HepG2 (cell line): ENCODE measurements at regions not wholly inside any gene's neighbourhood (a gene's known extent, or its start where the extent isn't known, plus 50 kb on each side); places are given as distances from the start of the nearest gene placed in this dataset.

Source experiments
- ATAC-seq: fragments of 200-7000 bp; cut with Tn5 transposase; 3 replicates; pipeline ENCODE4 v1.9.1; 2020; ENCODE audit warnings: mild to moderate bottlenecking, moderate library complexity
- BruUV-seq: library from RNA; stranded (reverse); fragments of 400-500 nt; replicated peaks from 2 replicates; lab custom pipeline; 2021; lab: Mats Ljungman, UMichigan
- CTCF ChIA-PET: fragments of 300-600 bp; formaldehyde crosslinking; extraction: SDS; loops from one replicate; lab custom pipeline; 2021; ENCODE audit warnings: low total read pairs, inconsistent platforms, low intra/inter-chr PET ratio; lab: Yijun Ruan, JAX
- POLR2A ChIA-PET: fragments of 350-600 bp; sonication (Branson Sonifier 250); formaldehyde crosslinking; loops from one replicate; lab custom pipeline; 2020; ENCODE audit warnings: antibody characterized with exemption, inconsistent platforms; lab: Yijun Ruan, JAX
- DNase-seq: peaks from one replicate; pipeline ENCODE4 v3.0.0-alpha.2; 2015; ENCODE audit warnings: low spot score
- FAIRE-seq: peaks from 3 replicates; lab custom pipeline; 2011; peaks lifted over from hg19 to GRCh38; lab: Jason Lieb, UNC
- H2AFZ ChIP-seq: one replicate; pipeline ENCODE4 v1.6.1; 2011; ENCODE audit warnings: low read length, inconsistent platforms
- H3K27ac ChIP-seq: fragments of 300-600 bp; 3 replicates; pipeline ENCODE4 v1.8.0; 2011; ENCODE audit warnings: mixed run types, mild to moderate bottlenecking, mixed read lengths, low read length, inconsistent platforms; ENCODE audit not compliant: insufficient read depth; ENCODE audit errors: extremely low read length
- H3K27me3 ChIP-seq, 2 experiments: fragments of 200-600 bp in 1 of 2; 2 replicates in 1 of 2; 3 replicates in 1 of 2; pipeline versions ENCODE4 v1.6.0 to v1.8.0; 2011; ENCODE audit warnings: low read length in 2 of 2, mild to moderate bottlenecking in 2 of 2, moderate library complexity in 2 of 2, inconsistent platforms in 1 of 2; ENCODE audit not compliant: insufficient read depth in 2 of 2, control insufficient read depth in 1 of 2
- H3K36me3 ChIP-seq, 2 experiments: fragments of 200-600 bp in 1 of 2; replicated peaks in 1 of 2; 2 replicates in 1 of 2; 3 replicates in 1 of 2; pipeline versions ENCODE4 v1.5.1 to v1.8.0; 2011; ENCODE audit warnings: low read length in 2 of 2, inconsistent platforms in 1 of 2; ENCODE audit not compliant: insufficient read depth in 2 of 2, control insufficient read depth in 1 of 2
- H3K4me1 ChIP-seq: 2 replicates; pipeline ENCODE4 v1.5.1; 2012; ENCODE audit warnings: low read length, inconsistent platforms; ENCODE audit not compliant: insufficient read depth
- H3K4me2 ChIP-seq: 2 replicates; pipeline ENCODE4 v1.6.0; 2011; ENCODE audit warnings: low read depth, low read length, inconsistent platforms
- H3K4me3 ChIP-seq, 3 experiments: fragments of 200-600 bp in 1 of 3; sonication (generic), shearing (Covaris generic) in 1 of 3; replicated peaks in 1 of 3; 2 replicates each; pipeline ENCODE4 v1.5.1; 2011 to 2016; ENCODE audit warnings: low read length in 3 of 3, inconsistent platforms in 2 of 3, low read depth in 2 of 3, mild to moderate bottlenecking in 2 of 3, control low read depth in 1 of 3, mixed read lengths in 1 of 3; ENCODE audit not compliant: insufficient read depth in 1 of 3
- H3K79me2 ChIP-seq: one replicate; pipeline ENCODE4 v1.6.1; 2011; ENCODE audit warnings: low read length, inconsistent platforms; ENCODE audit not compliant: insufficient read depth
- H3K9ac ChIP-seq: 2 replicates; pipeline ENCODE4 v1.6.0; 2011; ENCODE audit warnings: mild to moderate bottlenecking, low read depth, low read length, inconsistent platforms; ENCODE audit not compliant: insufficient read depth
- H3K9me3 ChIP-seq: 2 replicates; pipeline ENCODE4 v1.5.1; 2012; ENCODE audit warnings: mild to moderate bottlenecking, low read length
- H4K20me1 ChIP-seq: 2 replicates; pipeline ENCODE4 v1.6.0; 2011; ENCODE audit warnings: inconsistent platforms, mild to moderate bottlenecking, low read length, moderate library complexity; ENCODE audit not compliant: insufficient read depth
- FOXP1 ChIP-seq, 2 experiments: fragments of 450-650 bp in 1 of 2; IDR thresholded peaks; 2 replicates each; pipeline ENCODE4 v1.6.1; 2017 to 2018; ENCODE audit warnings: antibody characterized with exemption in 1 of 2
- KDM5A ChIP-seq: fragments of 200-600 bp; sonication (generic); IDR thresholded peaks from 2 replicates; pipeline ENCODE4 v1.7.0; 2018; ENCODE audit warnings: antibody characterized with exemption, mild to moderate bottlenecking, low read length, borderline replicate concordance
- KLF12 ChIP-seq: sonication (generic); formaldehyde crosslinking; IDR thresholded peaks from 2 replicates; pipeline ENCODE4 v1.4.0; 2020; ENCODE audit warnings: missing genetic modification reagents, borderline replicate concordance
- NFE2L1 ChIP-seq: sonication (generic); formaldehyde crosslinking; IDR thresholded peaks from 2 replicates; pipeline ENCODE4 v1.4.0; 2020; ENCODE audit warnings: missing genetic modification reagents, mild to moderate bottlenecking, borderline replicate concordance
- PAF1 ChIP-seq: IDR thresholded peaks from 2 replicates; pipeline ENCODE4 v1.6.1; 2016; ENCODE audit warnings: missing genetic modification reagents, missing compliant biosample characterization
- RBFOX2 ChIP-seq: fragments of 200-400 bp; formaldehyde crosslinking; IDR thresholded peaks from 2 replicates; pipeline ENCODE4 v1.6.1; 2017; ENCODE audit warnings: low read depth, mild to moderate bottlenecking, low read length
- SNAPC2 ChIP-seq: sonication (generic); formaldehyde crosslinking; IDR thresholded peaks from 2 replicates; pipeline ENCODE4 v1.8.1; 2022; ENCODE audit warnings: mild to moderate bottlenecking, missing genetic modification reagents
- ZHX1 ChIP-seq: sonication (generic); formaldehyde crosslinking; IDR thresholded peaks from 2 replicates; pipeline ENCODE4 v1.8.1; 2022; ENCODE audit warnings: low read depth, mild to moderate bottlenecking, missing genetic modification reagents
- ZNF605 ChIP-seq: sonication (generic); formaldehyde crosslinking; IDR thresholded peaks from 2 replicates; pipeline ENCODE4 v1.8.0; 2022; ENCODE audit warnings: mild to moderate bottlenecking, missing genetic modification reagents
- ZNF883 ChIP-seq: sonication (generic); formaldehyde crosslinking; IDR thresholded peaks from 2 replicates; pipeline ENCODE4 v1.5.1; 2020; ENCODE audit warnings: mild to moderate bottlenecking, missing genetic modification reagents; ENCODE audit errors: not compliant biosample characterization
- WGBS: methylation state at CpG from one replicate; pipeline ENCODE4 v1.1.6; 2017; ENCODE audit warnings: low lambda C conversion rate; 5-methylcytosine and 5-hydroxymethylcytosine counted together
- in situ Hi-C: cut with HindIII; loops from 2 replicates; pipeline ENCODE4 v1.10.0; 2017; ENCODE audit warnings: low pct_unique_long_range_greater_than_20kb; ENCODE audit not compliant: extremely low pct_ligation_motif_present
- intact Hi-C: fragments of 100-400 bp; cut with micrococcal nuclease; formaldehyde crosslinking; loops from one replicate; pipeline ENCODE4 v1.10.0; 2022; ENCODE audit not compliant: unreplicated experiment
- TF ChIP-seq, protein P1 (sequence below): sonication (generic); formaldehyde crosslinking; IDR thresholded peaks from 2 replicates; pipeline ENCODE4 v1.5.0; 2020; ENCODE audit warnings: mild to moderate bottlenecking, missing genetic modification reagents
- TF ChIP-seq, protein P2 (sequence below): conservative IDR thresholded peaks from 2 replicates; pipeline ENCODE4 v1.6.1; 2018; ENCODE audit warnings: missing genetic modification reagents
- TF ChIP-seq, protein P3 (sequence below): sonication (generic); formaldehyde crosslinking; IDR thresholded peaks from 2 replicates; pipeline ENCODE4 v1.5.0; 2020; ENCODE audit warnings: mild to moderate bottlenecking, missing genetic modification reagents, borderline replicate concordance

- ChIA-PET CTCF (no interaction called here), POLR2A (no interaction called here)
- Histone ChIP-seq H3K9me3 (peaks cover 81% of the 10 kb centered on the region), H2AFZ (no peak overlapping the region), H3K27ac (no peak overlapping the region), H4K20me1 (no peaks in the 10 kb centered on the region), H3K9ac (no peak overlapping the region), H3K36me3 (no peaks in the 10 kb centered on the region), H3K4me3 (no peak overlapping the region), H3K27me3 (no peaks in the 10 kb centered on the region), H3K79me2 (no peaks in the 10 kb centered on the region), H3K4me1 (no peaks in the 10 kb centered on the region), H3K4me2 (no peak overlapping the region)
- ATAC-seq (no peak), DNase-seq (no peak), FAIRE-seq (no peak)
- intact Hi-C loops: no loop called here
- in situ Hi-C loops: no loop called here
- WGBS: 9% methylated on average over 5 of the region's 5 CpGs
- BruUV-seq: no TSS peak
- TF ChIP-seq PAF1: no peak
- TF ChIP-seq ZNF605 (CRISPR knock-in tag): no peak
- no peak for TF ChIP-seq FOXP1 (IDR thresholded peaks at IDR 0.05)
- TF ChIP-seq FOXP1 (CRISPR knock-in tag; IDR thresholded peaks at IDR 0.05): no peak
- TF ChIP-seq, protein P1, sequence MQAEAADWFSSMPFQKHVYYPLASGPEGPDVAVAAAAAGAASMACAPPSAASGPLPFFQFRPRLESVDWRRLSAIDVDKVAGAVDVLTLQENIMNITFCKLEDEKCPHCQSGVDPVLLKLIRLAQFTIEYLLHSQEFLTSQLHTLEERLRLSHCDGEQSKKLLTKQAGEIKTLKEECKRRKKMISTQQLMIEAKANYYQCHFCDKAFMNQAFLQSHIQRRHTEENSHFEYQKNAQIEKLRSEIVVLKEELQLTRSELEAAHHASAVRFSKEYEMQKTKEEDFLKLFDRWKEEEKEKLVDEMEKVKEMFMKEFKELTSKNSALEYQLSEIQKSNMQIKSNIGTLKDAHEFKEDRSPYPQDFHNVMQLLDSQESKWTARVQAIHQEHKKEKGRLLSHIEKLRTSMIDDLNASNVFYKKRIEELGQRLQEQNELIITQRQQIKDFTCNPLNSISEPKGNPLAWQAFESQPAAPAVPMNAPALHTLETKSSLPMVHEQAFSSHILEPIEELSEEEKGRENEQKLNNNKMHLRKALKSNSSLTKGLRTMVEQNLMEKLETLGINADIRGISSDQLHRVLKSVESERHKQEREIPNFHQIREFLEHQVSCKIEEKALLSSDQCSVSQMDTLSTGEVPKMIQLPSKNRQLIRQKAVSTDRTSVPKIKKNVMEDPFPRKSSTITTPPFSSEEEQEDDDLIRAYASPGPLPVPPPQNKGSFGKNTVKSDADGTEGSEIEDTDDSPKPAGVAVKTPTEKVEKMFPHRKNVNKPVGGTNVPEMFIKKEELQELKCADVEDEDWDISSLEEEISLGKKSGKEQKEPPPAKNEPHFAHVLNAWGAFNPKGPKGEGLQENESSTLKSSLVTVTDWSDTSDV: no peak
- no peak for TF ChIP-seq KLF12 (CRISPR knock-in tag)
- no peak for TF ChIP-seq RBFOX2
- TF ChIP-seq KDM5A: no peak
- TF ChIP-seq, protein P2, sequence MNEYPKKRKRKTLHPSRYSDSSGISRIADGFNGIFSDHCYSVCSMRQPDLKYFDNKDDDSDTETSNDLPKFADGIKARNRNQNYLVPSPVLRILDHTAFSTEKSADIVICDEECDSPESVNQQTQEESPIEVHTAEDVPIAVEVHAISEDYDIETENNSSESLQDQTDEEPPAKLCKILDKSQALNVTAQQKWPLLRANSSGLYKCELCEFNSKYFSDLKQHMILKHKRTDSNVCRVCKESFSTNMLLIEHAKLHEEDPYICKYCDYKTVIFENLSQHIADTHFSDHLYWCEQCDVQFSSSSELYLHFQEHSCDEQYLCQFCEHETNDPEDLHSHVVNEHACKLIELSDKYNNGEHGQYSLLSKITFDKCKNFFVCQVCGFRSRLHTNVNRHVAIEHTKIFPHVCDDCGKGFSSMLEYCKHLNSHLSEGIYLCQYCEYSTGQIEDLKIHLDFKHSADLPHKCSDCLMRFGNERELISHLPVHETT (CRISPR knock-in tag): no peak
- TF ChIP-seq SNAPC2 (CRISPR knock-in tag): no peak
- no peak for TF ChIP-seq NFE2L1 (CRISPR knock-in tag)
- TF ChIP-seq, protein P3, sequence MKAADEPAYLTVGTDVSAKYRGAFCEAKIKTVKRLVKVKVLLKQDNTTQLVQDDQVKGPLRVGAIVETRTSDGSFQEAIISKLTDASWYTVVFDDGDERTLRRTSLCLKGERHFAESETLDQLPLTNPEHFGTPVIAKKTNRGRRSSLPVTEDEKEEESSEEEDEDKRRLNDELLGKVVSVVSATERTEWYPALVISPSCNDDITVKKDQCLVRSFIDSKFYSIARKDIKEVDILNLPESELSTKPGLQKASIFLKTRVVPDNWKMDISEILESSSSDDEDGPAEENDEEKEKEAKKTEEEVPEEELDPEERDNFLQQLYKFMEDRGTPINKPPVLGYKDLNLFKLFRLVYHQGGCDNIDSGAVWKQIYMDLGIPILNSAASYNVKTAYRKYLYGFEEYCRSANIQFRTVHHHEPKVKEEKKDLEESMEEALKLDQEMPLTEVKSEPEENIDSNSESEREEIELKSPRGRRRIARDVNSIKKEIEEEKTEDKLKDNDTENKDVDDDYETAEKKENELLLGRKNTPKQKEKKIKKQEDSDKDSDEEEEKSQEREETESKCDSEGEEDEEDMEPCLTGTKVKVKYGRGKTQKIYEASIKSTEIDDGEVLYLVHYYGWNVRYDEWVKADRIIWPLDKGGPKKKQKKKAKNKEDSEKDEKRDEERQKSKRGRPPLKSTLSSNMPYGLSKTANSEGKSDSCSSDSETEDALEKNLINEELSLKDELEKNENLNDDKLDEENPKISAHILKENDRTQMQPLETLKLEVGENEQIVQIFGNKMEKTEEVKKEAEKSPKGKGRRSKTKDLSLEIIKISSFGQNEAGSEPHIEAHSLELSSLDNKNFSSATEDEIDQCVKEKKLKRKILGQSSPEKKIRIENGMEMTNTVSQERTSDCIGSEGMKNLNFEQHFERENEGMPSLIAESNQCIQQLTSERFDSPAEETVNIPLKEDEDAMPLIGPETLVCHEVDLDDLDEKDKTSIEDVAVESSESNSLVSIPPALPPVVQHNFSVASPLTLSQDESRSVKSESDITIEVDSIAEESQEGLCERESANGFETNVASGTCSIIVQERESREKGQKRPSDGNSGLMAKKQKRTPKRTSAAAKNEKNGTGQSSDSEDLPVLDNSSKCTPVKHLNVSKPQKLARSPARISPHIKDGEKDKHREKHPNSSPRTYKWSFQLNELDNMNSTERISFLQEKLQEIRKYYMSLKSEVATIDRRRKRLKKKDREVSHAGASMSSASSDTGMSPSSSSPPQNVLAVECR (CRISPR knock-in tag): no peak
- no peak for TF ChIP-seq ZHX1 (CRISPR knock-in tag)
- TF ChIP-seq ZNF883 (CRISPR knock-in tag): no peak
Measured at GRCh38 chr21:18741954-18742353, 338.4 kb upstream of the TMPRSS15 start.
